HG03139 (cell line): ENCODE measurements at regions not wholly inside any gene's neighbourhood (a gene's known extent, or its start where the extent isn't known, plus 50 kb on each side); places are given as distances from the start of the nearest gene placed in this dataset.
"Not testable (repeated sequence)": the region's sequence is repeated elsewhere in the genome, so short reads cannot be mapped to it uniquely, and the experiment has no call there.

Source experiments
- ATAC-seq: cut with Tn5 transposase; IDR thresholded peaks from one replicate; pipeline ENCODE4 v1.9.1; 2021; ENCODE audit not compliant: unreplicated experiment

- no peak for ATAC-seq
Measured at GRCh38 chr4:151519728-151520415, 110.9 kb downstream of the FHIP1A start.

GRCh38 chr4:151522866-151523519, 114.0 kb downstream of the FHIP1A start:
- ATAC-seq = no peak

- no peak for ATAC-seq
Measured at GRCh38 chr4:151524610-151525009, 115.6 kb downstream of the FHIP1A start.

GRCh38 chr4:151526489-151526888, 117.5 kb downstream of the FHIP1A start:
- not testable (repeated sequence) for ATAC-seq

GRCh38 chr4:151527699-151528098, 118.7 kb downstream of the FHIP1A start:
- no peak for ATAC-seq

DNA sequence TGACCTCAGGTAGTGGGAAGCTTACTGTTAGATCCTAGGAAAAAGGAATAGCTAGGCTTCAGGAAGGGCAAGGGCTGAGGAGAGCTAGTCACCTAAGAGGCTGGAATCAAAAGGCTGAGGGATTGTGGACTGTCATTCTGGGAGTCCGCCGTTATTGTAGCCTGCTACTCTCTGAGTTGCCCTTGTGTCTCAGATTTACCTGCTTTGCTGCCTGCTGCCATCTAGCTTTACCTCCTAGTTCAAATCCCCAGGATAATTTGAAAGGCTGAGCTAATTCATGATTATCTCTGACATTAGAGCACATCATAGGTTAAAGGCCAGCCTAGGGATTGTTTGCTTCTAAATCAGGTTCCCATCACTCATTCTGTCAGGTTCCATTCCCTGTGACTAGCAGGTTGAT, 120.2 kb downstream of the FHIP1A start:
- no peak for ATAC-seq

DNA sequence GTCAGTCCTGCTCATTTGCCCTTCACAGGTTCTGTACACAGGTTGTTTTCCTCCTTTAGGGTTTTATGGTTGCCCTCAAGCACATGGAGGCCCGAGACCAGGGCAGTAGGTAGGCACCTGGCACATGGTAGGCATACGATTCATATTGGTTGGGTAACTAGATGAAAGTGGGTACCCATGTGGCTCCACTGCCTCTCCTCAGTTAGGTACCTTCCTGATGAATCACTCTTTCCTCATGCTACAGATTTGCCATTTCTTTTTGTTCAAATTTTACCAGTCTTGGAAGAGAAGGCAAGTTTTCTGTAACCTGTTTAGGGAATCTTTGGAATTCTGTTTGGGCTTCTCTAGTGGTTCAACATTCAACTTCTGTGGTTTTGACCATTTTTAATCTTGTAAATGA, 121.3 kb downstream of the FHIP1A start:
- ATAC-seq = no peak

GRCh38 chr4:151530783-151531182, 121.8 kb downstream of the FHIP1A start:
- no peak for ATAC-seq

DNA sequence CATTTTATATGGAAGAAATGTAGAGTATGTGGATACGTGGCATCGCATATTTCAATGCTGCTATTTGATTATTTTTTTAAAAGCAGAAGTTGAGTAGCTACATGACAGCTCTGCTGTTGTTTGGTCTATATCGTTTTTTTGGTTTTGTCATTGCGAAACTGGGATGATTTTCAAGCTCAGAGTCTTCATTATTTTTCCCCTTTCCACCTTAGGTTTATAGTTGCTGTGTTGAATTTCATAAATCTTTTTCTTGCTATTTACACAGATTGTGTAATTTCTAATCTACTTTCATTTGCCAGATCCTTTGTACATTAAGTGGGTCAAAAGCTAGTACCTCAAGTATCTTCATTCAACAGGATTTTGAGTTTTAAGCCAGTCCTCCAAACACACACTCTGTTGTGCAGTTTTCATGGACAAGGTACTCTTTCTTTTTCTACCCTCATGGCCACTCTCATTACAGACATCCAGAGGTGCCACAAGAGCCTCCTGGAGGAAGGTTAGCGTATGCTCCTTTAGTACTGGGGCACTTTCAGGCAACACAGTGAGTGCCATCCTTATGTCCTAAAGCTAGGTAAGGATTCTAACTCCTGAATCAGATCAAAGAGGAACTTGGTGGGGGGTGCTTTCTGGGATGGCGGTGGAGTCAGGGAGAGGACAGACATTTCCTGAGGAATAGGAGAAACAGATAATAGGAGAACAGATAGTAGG, 123.2 kb downstream of the FHIP1A start:
- ATAC-seq = no peak

- ATAC-seq = no peak
Measured at GRCh38 chr4:151534195-151534594, 125.2 kb downstream of the FHIP1A start.

DNA sequence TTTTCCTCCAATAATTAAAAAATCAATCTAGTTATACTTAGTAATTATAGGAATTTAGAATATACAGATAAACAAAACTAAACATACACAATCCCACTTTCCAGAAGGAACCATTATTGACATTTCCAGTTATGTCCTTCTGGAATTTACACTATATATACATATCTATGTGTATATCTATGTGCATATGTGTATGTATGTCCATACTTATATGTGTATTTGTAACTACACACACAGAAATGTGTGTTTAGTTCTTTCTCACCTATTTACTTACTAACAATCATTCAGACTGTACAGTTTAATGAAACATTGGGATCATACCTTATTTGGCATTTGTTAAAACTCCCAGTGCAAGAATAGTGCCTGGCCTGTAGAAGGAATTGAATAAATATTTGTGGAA, 126.4 kb downstream of the FHIP1A start:
- no peak for ATAC-seq

GRCh38 chr4:151537687-151538086, 128.7 kb downstream of the FHIP1A start:
- ATAC-seq = no peak

DNA sequence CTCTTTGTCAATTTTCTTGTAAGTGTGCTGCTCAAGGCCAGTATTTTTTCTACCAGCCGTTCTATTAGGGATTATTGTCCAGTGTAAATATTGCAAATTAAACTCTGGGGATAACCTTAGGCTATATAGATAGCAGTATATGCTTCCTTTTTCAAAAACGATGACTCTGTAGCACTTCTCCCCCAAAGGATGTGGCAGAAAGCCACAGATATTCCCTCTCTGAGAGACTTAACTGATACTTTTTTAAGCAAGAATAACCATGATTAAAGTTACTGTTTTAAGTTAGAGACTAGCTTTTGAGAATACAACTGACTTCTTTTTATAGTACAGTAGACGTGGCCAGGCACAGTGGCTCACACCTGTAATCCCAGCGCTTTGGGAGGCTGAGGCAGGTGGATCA, 130.0 kb downstream of the FHIP1A start:
- ATAC-seq = no peak

GRCh38 chr4:151540728-151541388, 131.9 kb downstream of the FHIP1A start:
- ATAC-seq = no peak

DNA sequence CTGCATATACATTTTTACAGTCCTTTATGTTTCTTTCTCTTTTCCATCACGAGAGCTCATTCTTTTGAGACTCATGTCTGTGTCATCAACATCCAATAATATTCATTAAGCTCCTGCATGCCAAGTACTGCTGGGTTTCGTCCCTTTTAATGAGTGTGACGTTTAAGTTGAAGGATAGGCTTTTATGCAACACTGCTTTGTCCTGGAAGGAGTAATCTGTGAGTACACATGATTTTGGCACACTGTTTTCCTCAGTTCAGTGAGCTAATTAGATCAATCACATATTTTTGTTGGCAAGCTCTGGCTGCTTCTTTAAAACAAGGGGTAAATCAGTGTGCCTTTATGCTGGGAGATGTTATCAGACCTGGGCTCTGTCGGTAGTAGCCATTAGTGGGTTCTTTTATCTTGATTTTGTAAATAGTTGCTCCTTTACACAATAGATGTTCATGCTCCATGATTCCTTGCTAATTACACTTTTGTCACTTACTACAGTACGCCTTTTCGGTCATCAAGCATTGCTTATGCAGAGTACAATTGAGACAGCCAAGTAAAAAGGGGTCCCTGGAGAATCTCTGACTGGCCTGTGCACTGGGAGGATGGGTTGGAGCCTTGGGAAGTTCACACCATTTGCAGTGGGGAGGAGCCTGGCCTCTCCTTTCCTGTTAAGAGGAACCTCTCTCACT, 132.6 kb downstream of the FHIP1A start:
- ATAC-seq = no peak

GRCh38 chr4:151548708-151549107, 139.7 kb downstream of the FHIP1A start:
- ATAC-seq = no peak

- not testable (repeated sequence) for ATAC-seq
Measured at GRCh38 chr4:151549378-151549777, 140.4 kb downstream of the FHIP1A start.

GRCh38 chr4:151553874-151554273, 144.9 kb downstream of the FHIP1A start:
- ATAC-seq = no peak

DNA sequence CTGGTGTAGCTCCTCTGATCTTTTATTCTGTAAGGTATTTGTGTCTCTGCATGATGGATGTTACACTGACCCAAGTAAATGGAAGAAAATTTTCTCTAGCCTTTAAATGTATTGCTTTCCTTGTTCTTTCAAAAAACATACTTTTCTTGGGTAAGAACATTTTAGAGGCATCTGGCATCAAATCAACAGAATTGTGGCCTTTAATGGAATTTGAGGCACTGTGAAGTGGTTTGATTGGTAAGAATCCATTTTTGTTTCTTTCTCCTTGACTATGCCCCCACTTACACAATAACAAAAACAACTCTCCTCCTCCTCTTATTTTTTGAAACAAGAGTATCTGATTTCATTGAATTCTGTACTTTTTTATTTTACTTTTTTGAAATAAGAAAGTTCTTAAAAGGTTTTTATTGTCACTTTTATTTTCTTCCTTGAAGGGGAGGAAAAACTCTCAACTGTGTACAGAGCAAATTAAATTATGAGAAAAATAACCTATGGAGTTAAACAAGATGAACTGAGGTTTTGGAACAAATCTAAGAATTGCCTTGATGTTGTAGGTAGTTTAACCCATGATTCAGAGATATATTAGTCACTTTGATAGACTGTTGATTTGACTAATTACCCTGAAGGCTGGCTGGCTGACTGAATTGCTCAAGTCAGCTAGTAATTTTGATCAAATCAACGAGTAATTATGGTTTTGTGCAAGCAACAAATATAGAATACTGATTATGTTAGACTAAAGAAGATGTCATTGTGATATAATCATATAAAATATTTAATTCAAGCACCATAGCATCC, 146.4 kb downstream of the FHIP1A start:
- no peak for ATAC-seq

DNA sequence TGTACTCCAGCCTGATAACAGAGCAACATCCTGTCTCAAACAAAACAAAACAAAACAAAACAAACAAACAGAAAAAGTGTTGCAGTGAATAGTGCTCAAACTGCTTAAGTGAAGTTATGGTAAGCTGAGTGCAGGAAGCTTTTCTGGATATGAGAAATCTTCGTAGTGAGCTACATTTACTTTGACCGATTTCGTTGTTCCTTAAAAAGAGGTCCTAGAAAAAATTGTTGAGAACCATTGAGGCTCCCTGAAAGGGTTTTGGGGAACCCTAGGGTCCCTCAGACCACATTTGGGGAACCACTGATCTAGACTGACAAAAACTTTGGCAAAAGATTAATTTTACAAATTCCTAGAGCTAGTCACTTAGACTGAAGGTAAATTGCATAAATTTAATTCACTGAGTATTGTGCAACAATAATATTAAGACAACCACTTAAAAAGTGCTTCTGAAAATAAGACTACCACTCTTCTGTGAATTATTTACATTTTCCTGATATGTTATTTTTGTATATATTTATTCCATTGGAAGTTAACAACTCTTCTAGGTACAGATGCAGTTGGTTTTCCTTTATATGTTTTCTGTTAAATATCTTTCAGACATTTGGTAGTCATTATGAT, 149.6 kb downstream of the FHIP1A start:
- no peak for ATAC-seq
